Suprapubic skin (tissue), 4 donors: ENCODE measurements at regions not wholly inside any gene's neighbourhood (a gene's known extent, or its start where the extent isn't known, plus 50 kb on each side); places are given as distances from the start of the nearest gene placed in this dataset.

Experiments
- CTCF ChIP-seq, 2 donors: fragments of 200-600 bp in 1 of 2; fragments of 450-650 bp in 1 of 2; sonication (generic) in 1 of 2; IDR thresholded peaks; one replicate each; pipeline ENCODE4 v1.5.1; 2016 to 2019; ENCODE audit warnings: antibody characterized with exemption in 2 of 2, mild to moderate bottlenecking in 1 of 2, moderate library complexity in 1 of 2
- POLR2A ChIP-seq, 2 donors: fragments of 450-650 bp; IDR thresholded peaks; one replicate each; pipeline ENCODE4 v1.6.1; 2017; ENCODE audit warnings: antibody characterized with exemption in 2 of 2, mild to moderate bottlenecking in 2 of 2, moderate library complexity in 2 of 2
- POLR2AphosphoS5 ChIP-seq, 3 donors: sonication (generic); formaldehyde crosslinking; IDR thresholded peaks; one replicate each; pipeline ENCODE4 v1.6.1; 2017; ENCODE audit warnings: antibody characterized with exemption in 3 of 3

- TF ChIP-seq CTCF (IDR thresholded peaks at IDR 0.05) (no peak), POLR2AphosphoS5 (IDR thresholded peaks at IDR 0.05) (no peak), POLR2A (IDR thresholded peaks at IDR 0.05) (no peak)
These were observed 207.8 kb downstream of the CDRT15L2 start for GRCh38 chr17:20787281-20787680.
